Activated T-cell treated with anti-CD3 and anti-CD28 coated beads, Interleukin-2, amount 50 U/mL, for 24 hours (primary cell): ENCODE measurements at regions not wholly inside any gene's neighbourhood (a gene's known extent, or its start where the extent isn't known, plus 50 kb on each side); places are given as distances from the start of the nearest gene placed in this dataset.
"Not testable (repeated sequence)": the region's sequence is repeated elsewhere in the genome, so short reads cannot be mapped to it uniquely, and the experiment has no call there.

Experiments used
- DNase-seq: peaks from one replicate; pipeline ENCODE4 v3.0.0-alpha.2; 2020
- H3K27ac Mint-ChIP-seq: 2 replicates; pipeline ENCODE4 v1.8.0; 2020; ENCODE audit warnings: mild to moderate bottlenecking, mixed read lengths
- H3K27me3 Mint-ChIP-seq: 2 replicates; pipeline ENCODE4 v1.8.0; 2020; ENCODE audit warnings: mixed read lengths
- H3K36me3 Mint-ChIP-seq: 2 replicates; pipeline ENCODE4 v1.8.0; 2020; ENCODE audit warnings: low read depth, mixed read lengths
- H3K4me1 Mint-ChIP-seq: 2 replicates; pipeline ENCODE4 v1.8.0; 2020; ENCODE audit warnings: low read depth, mixed read lengths
- H3K4me3 Mint-ChIP-seq: 2 replicates; pipeline ENCODE4 v1.8.0; 2020; ENCODE audit warnings: mild to moderate bottlenecking, moderate library complexity, mixed read lengths
- H3K9me3 Mint-ChIP-seq: 2 replicates; pipeline ENCODE4 v1.8.0; 2020; ENCODE audit warnings: mixed read lengths

- H3K9me3 Mint-ChIP-seq, result no peaks in the 10 kb centered on the region
- no peaks in the 10 kb centered on the region for H3K4me1 Mint-ChIP-seq
- H3K27me3 Mint-ChIP-seq, result peaks cover 10% of the 10 kb centered on the region
- no peaks in the 10 kb centered on the region for H3K36me3 Mint-ChIP-seq
- no peak for DNase-seq
- no peak overlapping the region for H3K4me3 Mint-ChIP-seq
- H3K27ac Mint-ChIP-seq, result no peak overlapping the region
Observed at GRCh38 chr6:97465877-97466561, 183.0 kb upstream of the MMS22L start.

- H3K4me3 Mint-ChIP-seq, result no peak overlapping the region
- peaks cover 10% of the 10 kb centered on the region for H3K27me3 Mint-ChIP-seq
- no peaks in the 10 kb centered on the region for H3K9me3 Mint-ChIP-seq
- no peak overlapping the region for H3K27ac Mint-ChIP-seq
- no peaks in the 10 kb centered on the region for H3K36me3 Mint-ChIP-seq
- H3K4me1 Mint-ChIP-seq, result no peaks in the 10 kb centered on the region
- DNase-seq, result no peak
Observed at GRCh38 chr6:97468981-97469380, 186.0 kb upstream of the MMS22L start.

GRCh38 chr6:97469451-97469850, 186.4 kb upstream of the MMS22L start:
- Mint-ChIP-seq H3K4me3 (no peak overlapping the region), H3K4me1 (no peaks in the 10 kb centered on the region), H3K27ac (no peak overlapping the region), H3K9me3 (no peaks in the 10 kb centered on the region), H3K27me3 (peaks cover 10% of the 10 kb centered on the region), H3K36me3 (no peaks in the 10 kb centered on the region)
- no peak for DNase-seq

- no peak overlapping the region for H3K4me3 Mint-ChIP-seq
- no peaks in the 10 kb centered on the region for H3K36me3 Mint-ChIP-seq
- H3K4me1 Mint-ChIP-seq, result no peaks in the 10 kb centered on the region
- H3K9me3 Mint-ChIP-seq, result no peaks in the 10 kb centered on the region
- no peak for DNase-seq
- peaks cover 10% of the 10 kb centered on the region for H3K27me3 Mint-ChIP-seq
- no peak overlapping the region for H3K27ac Mint-ChIP-seq
Observed at GRCh38 chr6:97470322-97470721, 187.3 kb upstream of the MMS22L start.

GRCh38 chr6:97473979-97474378, 191.0 kb upstream of the MMS22L start:
- Mint-ChIP-seq H3K27me3 (peaks cover 6% of the 10 kb centered on the region), H3K27ac (no peak overlapping the region), H3K4me1 (no peaks in the 10 kb centered on the region)

GRCh38 chr6:97497713-97498331, 214.8 kb upstream of the MMS22L start:
- no peaks in the 10 kb centered on the region for H3K9me3 Mint-ChIP-seq
- no peaks in the 10 kb centered on the region for H3K4me1 Mint-ChIP-seq
- no peak overlapping the region for H3K27ac Mint-ChIP-seq
- H3K36me3 Mint-ChIP-seq, result no peaks in the 10 kb centered on the region
- no peak overlapping the region for H3K4me3 Mint-ChIP-seq
- peaks cover 20% of the 10 kb centered on the region for H3K27me3 Mint-ChIP-seq
- DNase-seq, result peak; percentile 64

More at GRCh38 chr6:97473979-97474378, 191.0 kb upstream of the MMS22L start:
- H3K36me3 Mint-ChIP-seq, result no peaks in the 10 kb centered on the region
- no peaks in the 10 kb centered on the region for H3K9me3 Mint-ChIP-seq
- no peak overlapping the region for H3K4me3 Mint-ChIP-seq
- no peak for DNase-seq

GRCh38 chr6:97501853-97502252, 218.8 kb upstream of the MMS22L start:
- Mint-ChIP-seq H3K27me3 (peaks cover 23% of the 10 kb centered on the region), H3K9me3 (no peaks in the 10 kb centered on the region), H3K27ac (no peak overlapping the region), H3K4me1 (no peaks in the 10 kb centered on the region), H3K4me3 (no peak overlapping the region), H3K36me3 (no peaks in the 10 kb centered on the region)
- no peak for DNase-seq

- Mint-ChIP-seq H3K27ac (no peak overlapping the region), H3K9me3 (no peaks in the 10 kb centered on the region), H3K4me3 (no peak overlapping the region), H3K27me3 (peaks cover 14% of the 10 kb centered on the region), H3K36me3 (no peaks in the 10 kb centered on the region), H3K4me1 (no peaks in the 10 kb centered on the region)
- no peak for DNase-seq
Observed at GRCh38 chr6:97508646-97509045, 225.6 kb upstream of the MMS22L start.

- peaks cover 20% of the 10 kb centered on the region for H3K27me3 Mint-ChIP-seq
- not testable (repeated sequence) for H3K9me3 Mint-ChIP-seq, H3K4me1 Mint-ChIP-seq
Observed at GRCh38 chr6:97513260-97513659, 230.2 kb upstream of the MMS22L start.

GRCh38 chr6:97524811-97525210, 241.8 kb upstream of the MMS22L start:
- Mint-ChIP-seq H3K27ac (no peak overlapping the region), H3K4me3 (no peak overlapping the region)
- no peak for DNase-seq

More at GRCh38 chr6:97513260-97513659, 230.2 kb upstream of the MMS22L start:
- not testable (repeated sequence) for DNase-seq, H3K4me3 Mint-ChIP-seq, H3K27ac Mint-ChIP-seq, H3K36me3 Mint-ChIP-seq

GRCh38 chr6:97535800-97536199, 252.8 kb upstream of the MMS22L start:
- Mint-ChIP-seq H3K4me1 (no peaks in the 10 kb centered on the region), H3K27ac (no peak overlapping the region), H3K36me3 (no peaks in the 10 kb centered on the region), H3K4me3 (no peak overlapping the region), H3K9me3 (no peaks in the 10 kb centered on the region), H3K27me3 (no peaks in the 10 kb centered on the region)
- no peak for DNase-seq

More at GRCh38 chr6:97524811-97525210, 241.8 kb upstream of the MMS22L start:
- Mint-ChIP-seq H3K27me3 (no peaks in the 10 kb centered on the region), H3K4me1 (no peaks in the 10 kb centered on the region), H3K36me3 (no peaks in the 10 kb centered on the region), H3K9me3 (no peaks in the 10 kb centered on the region)

GRCh38 chr6:97548354-97548753, 265.3 kb upstream of the MMS22L start:
- peaks cover 6% of the 10 kb centered on the region for H3K9me3 Mint-ChIP-seq

GRCh38 chr6:97557355-97557754, 274.3 kb upstream of the MMS22L start:
- Mint-ChIP-seq H3K4me3 (no peak overlapping the region), H3K27me3 (no peaks in the 10 kb centered on the region), H3K9me3 (no peaks in the 10 kb centered on the region), H3K4me1 (no peaks in the 10 kb centered on the region), H3K27ac (no peak overlapping the region), H3K36me3 (no peaks in the 10 kb centered on the region)
- DNase-seq, result no peak

More at GRCh38 chr6:97548354-97548753, 265.3 kb upstream of the MMS22L start:
- no peaks in the 10 kb centered on the region for H3K27me3 Mint-ChIP-seq
- no peaks in the 10 kb centered on the region for H3K4me1 Mint-ChIP-seq
- DNase-seq, result no peak
- H3K27ac Mint-ChIP-seq, result no peak overlapping the region
- no peak overlapping the region for H3K4me3 Mint-ChIP-seq
- H3K36me3 Mint-ChIP-seq, result no peaks in the 10 kb centered on the region

- H3K27ac Mint-ChIP-seq, result no peak overlapping the region
- no peaks in the 10 kb centered on the region for H3K4me1 Mint-ChIP-seq
- H3K4me3 Mint-ChIP-seq, result no peak overlapping the region
- H3K9me3 Mint-ChIP-seq, result peaks cover 2% of the 10 kb centered on the region
- DNase-seq, result no peak
- no peaks in the 10 kb centered on the region for H3K27me3 Mint-ChIP-seq
- H3K36me3 Mint-ChIP-seq, result no peaks in the 10 kb centered on the region
Observed at GRCh38 chr6:97563529-97563928, 280.5 kb upstream of the MMS22L start.

GRCh38 chr6:97572943-97573342, 289.9 kb upstream of the MMS22L start:
- no peak for DNase-seq
- Mint-ChIP-seq H3K27ac (no peak overlapping the region), H3K9me3 (peaks cover 2% of the 10 kb centered on the region), H3K4me3 (no peak overlapping the region), H3K27me3 (no peaks in the 10 kb centered on the region), H3K36me3 (no peaks in the 10 kb centered on the region), H3K4me1 (no peaks in the 10 kb centered on the region)
